Panc1 (cell line): ENCODE measurements at regions not wholly inside any gene's neighbourhood (a gene's known extent, or its start where the extent isn't known, plus 50 kb on each side); places are given as distances from the start of the nearest gene placed in this dataset.

ENCODE experiments used
- ATAC-seq: fragments of 200-7000 bp; cut with Tn5 transposase; 2 replicates; pipeline ENCODE4 v1.9.1; 2020; ENCODE audit warnings: mild to moderate bottlenecking, moderate library complexity
- BruUV-seq: library from RNA; stranded (reverse); fragments of 400-500 nt; replicated peaks from 2 replicates; lab custom pipeline; 2021; lab: Mats Ljungman, UMichigan
- CTCF ChIA-PET: fragments of 300-600 bp; sonication (Branson Sonifier 250); formaldehyde crosslinking; loops from one replicate; lab custom pipeline; 2022; ENCODE audit warnings: antibody characterized with exemption; lab: Charles Lee
- POLR2A ChIA-PET: fragments of 300-600 bp; sonication (Branson Sonifier 250); formaldehyde crosslinking; loops from one replicate; lab custom pipeline; 2022; ENCODE audit warnings: antibody characterized with exemption; lab: Charles Lee
- DNase-seq: peaks from one replicate; pipeline ENCODE4 v3.0.0-alpha.2; 2010; ENCODE audit warnings: low read depth, low spot score
- H3K27ac ChIP-seq: 2 replicates; pipeline ENCODE4 v1.5.1; 2011; ENCODE audit warnings: mild to moderate bottlenecking, low read length, inconsistent platforms
- H3K27me3 ChIP-seq: fragments of 200-500 bp; sonication (Bioruptor generic); 2 replicates; pipeline ENCODE4 v1.6.0; 2014; ENCODE audit warnings: low read length, inconsistent platforms; ENCODE audit not compliant: control insufficient read depth, insufficient read depth
- H3K36me3 ChIP-seq: fragments of 200-500 bp; sonication (Bioruptor generic); 2 replicates; pipeline ENCODE4 v1.5.1; 2014; ENCODE audit warnings: inconsistent platforms, mild to moderate bottlenecking, low read length, moderate library complexity; ENCODE audit not compliant: control insufficient read depth, insufficient read depth
- H3K4me1 ChIP-seq: 2 replicates; pipeline ENCODE4 v1.5.1; 2011; ENCODE audit warnings: inconsistent platforms, mild to moderate bottlenecking, low read length, moderate library complexity; ENCODE audit not compliant: control insufficient read depth, insufficient read depth
- H3K4me3 ChIP-seq, 2 experiments: 2 replicates each; pipeline ENCODE4 v1.5.1; 2011 to 2012; ENCODE audit warnings: low read depth in 2 of 2, low read length in 2 of 2, mild to moderate bottlenecking in 2 of 2, inconsistent platforms in 1 of 2, moderate library complexity in 1 of 2
- H3K9me3 ChIP-seq: fragments of 200-500 bp; sonication (Bioruptor generic); 2 replicates; pipeline ENCODE4 v1.5.1; 2014; ENCODE audit warnings: low read depth, mild to moderate bottlenecking, inconsistent platforms, low read length, moderate library complexity; ENCODE audit not compliant: control insufficient read depth, insufficient read depth
- POLR2AphosphoS5 ChIP-seq: IDR thresholded peaks from 2 replicates; pipeline ENCODE4 v1.6.1; 2012; ENCODE audit warnings: mild to moderate bottlenecking, low read depth, low read length, moderate library complexity
- REST ChIP-seq, 2 experiments: IDR thresholded peaks; 2 replicates each; pipeline ENCODE4 v1.6.1; 2011 to 2012; ENCODE audit warnings: low read depth in 2 of 2, control low read depth in 1 of 2, low read length in 1 of 2, mild to moderate bottlenecking in 1 of 2, moderate library complexity in 1 of 2; ENCODE audit not compliant: insufficient read depth in 1 of 2
- SIN3A ChIP-seq: IDR thresholded peaks from 2 replicates; pipeline ENCODE4 v1.6.1; 2012; ENCODE audit warnings: low read depth, mild to moderate bottlenecking, low read length, moderate library complexity, borderline replicate concordance; ENCODE audit not compliant: insufficient read depth
- TCF7L2 ChIP-seq: IDR thresholded peaks from 2 replicates; pipeline ENCODE4 v1.6.1; 2011; ENCODE audit warnings: mild to moderate bottlenecking, low read depth, low read length, inconsistent platforms
- in situ Hi-C: cut with HindIII; loops from 2 replicates; pipeline ENCODE4 v1.10.0; 2016; ENCODE audit warnings: low sequenced_read_pairs, low pct_unique_long_range_greater_than_20kb
- intact Hi-C: fragments of 100-400 bp; cut with micrococcal nuclease; formaldehyde crosslinking; loops from one replicate; pipeline ENCODE4 v1.10.0; 2022; ENCODE audit not compliant: unreplicated experiment
- TF ChIP-seq, protein P1 (sequence below): fragments of 450-650 bp; IDR thresholded peaks from 2 replicates; pipeline ENCODE4 v1.5.1; 2017; ENCODE audit warnings: mild to moderate bottlenecking

DNA sequence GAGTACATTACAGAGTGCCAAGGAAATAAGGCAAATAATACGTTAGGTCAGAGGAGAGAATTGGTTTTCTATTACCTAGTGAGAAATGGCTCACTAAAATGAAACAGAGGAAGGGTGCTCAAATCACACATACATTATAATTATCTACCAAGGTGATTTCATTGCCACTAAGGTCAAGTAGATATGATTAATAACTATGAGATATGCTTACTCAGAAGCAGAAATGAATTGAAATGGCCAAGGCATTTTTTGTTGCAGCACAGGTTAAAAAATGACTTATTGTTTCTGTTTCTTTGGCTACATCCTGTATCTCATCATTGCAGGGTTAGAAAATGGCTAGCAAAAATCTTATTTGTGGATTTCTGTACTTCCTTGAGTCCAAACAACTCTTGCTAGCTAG lies 154.5 kb upstream of the GORAB start:
- H3K4me3 ChIP-seq, result no peak overlapping the region
- TF ChIP-seq SIN3A, result no peak
- TF ChIP-seq POLR2AphosphoS5, result no peak
- no peak for TF ChIP-seq TCF7L2
- TF ChIP-seq, protein P1, sequence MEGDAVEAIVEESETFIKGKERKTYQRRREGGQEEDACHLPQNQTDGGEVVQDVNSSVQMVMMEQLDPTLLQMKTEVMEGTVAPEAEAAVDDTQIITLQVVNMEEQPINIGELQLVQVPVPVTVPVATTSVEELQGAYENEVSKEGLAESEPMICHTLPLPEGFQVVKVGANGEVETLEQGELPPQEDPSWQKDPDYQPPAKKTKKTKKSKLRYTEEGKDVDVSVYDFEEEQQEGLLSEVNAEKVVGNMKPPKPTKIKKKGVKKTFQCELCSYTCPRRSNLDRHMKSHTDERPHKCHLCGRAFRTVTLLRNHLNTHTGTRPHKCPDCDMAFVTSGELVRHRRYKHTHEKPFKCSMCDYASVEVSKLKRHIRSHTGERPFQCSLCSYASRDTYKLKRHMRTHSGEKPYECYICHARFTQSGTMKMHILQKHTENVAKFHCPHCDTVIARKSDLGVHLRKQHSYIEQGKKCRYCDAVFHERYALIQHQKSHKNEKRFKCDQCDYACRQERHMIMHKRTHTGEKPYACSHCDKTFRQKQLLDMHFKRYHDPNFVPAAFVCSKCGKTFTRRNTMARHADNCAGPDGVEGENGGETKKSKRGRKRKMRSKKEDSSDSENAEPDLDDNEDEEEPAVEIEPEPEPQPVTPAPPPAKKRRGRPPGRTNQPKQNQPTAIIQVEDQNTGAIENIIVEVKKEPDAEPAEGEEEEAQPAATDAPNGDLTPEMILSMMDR, result no peak
- TF ChIP-seq REST (IDR thresholded peaks at IDR 0.05; ENCODE audit: insufficient read depth in 1 of 2, low read depth in 2 of 2, low read length in 1 of 2), result no peak
- no peak overlapping the region for H3K27ac ChIP-seq
- no peaks in the 10 kb centered on the region for H3K36me3 ChIP-seq
- ATAC-seq, result no peak
- no peaks in the 10 kb centered on the region for H3K27me3 ChIP-seq
- H3K9me3 ChIP-seq, result no peaks in the 10 kb centered on the region
- POLR2A ChIA-PET, result no interaction called here
- CTCF ChIA-PET, result no interaction called here
- BruUV-seq, result no TSS peak
- intact Hi-C loops, result no loop called here
- no peak for DNase-seq
- in situ Hi-C loops, result no loop called here
- no peaks in the 10 kb centered on the region for H3K4me1 ChIP-seq

DNA sequence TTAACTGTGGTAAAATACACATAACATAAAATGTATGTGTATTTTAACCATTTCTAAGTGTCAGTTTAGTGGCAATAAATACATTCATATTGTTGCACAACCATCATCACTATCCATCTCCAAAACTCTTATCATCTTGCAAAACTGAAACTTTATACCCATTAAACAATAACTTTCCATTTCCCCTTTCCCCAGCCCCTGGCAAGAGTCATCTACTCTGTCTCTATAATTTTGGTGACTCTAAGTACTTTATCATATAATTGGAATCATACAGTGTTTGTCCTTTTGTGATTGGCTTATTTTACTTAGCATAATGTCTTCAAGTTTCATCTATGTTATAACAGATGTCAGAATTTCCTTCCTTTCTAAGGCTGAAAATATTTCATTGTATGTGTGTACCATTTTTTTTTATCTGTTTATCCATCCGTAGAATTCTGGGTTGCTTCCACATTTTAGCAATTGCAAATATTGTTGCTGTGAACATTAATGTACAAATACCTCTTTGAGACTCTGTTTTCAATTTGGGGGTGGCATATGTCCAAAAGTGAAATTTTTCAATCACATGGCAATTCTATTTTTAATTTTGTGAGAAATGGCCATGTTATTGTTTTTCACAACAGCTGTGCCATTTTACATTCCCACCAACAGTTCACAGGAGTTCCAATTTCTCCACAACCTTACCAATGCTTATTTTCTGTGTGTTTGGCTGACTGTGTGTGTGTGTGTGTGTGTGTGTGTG lies 153.9 kb upstream of the GORAB start:
- ATAC-seq (no peak), DNase-seq (no peak)
- intact Hi-C loops, result no loop called here
- Histone ChIP-seq H3K4me3 (no peak overlapping the region), H3K36me3 (no peaks in the 10 kb centered on the region), H3K9me3 (no peaks in the 10 kb centered on the region), H3K27me3 (no peaks in the 10 kb centered on the region), H3K27ac (no peak overlapping the region), H3K4me1 (no peaks in the 10 kb centered on the region)
- in situ Hi-C loops, result no loop called here
- BruUV-seq, result no TSS peak
- ChIA-PET CTCF (no interaction called here), POLR2A (no interaction called here)
- TF ChIP-seq TCF7L2, result no peak
- TF ChIP-seq REST (IDR thresholded peaks at IDR 0.05; ENCODE audit: insufficient read depth in 1 of 2, low read depth in 2 of 2, low read length in 1 of 2), result no peak
- TF ChIP-seq, protein P1, result no peak
- TF ChIP-seq SIN3A, result no peak
- no peak for TF ChIP-seq POLR2AphosphoS5
